DOHH2 (cell line): ENCODE measurements at regions not wholly inside any gene's neighbourhood (a gene's known extent, or its start where the extent isn't known, plus 50 kb on each side); places are given as distances from the start of the nearest gene placed in this dataset.

ENCODE experiments used
- EZH2phosphoT487 ChIP-seq: fragments of 200-600 bp; sonication (generic); IDR thresholded peaks from 2 replicates; pipeline ENCODE4 v1.6.1; 2017; ENCODE audit warnings: borderline replicate concordance, mild to moderate bottlenecking, antibody characterized with exemption, low read length, moderate library complexity, mixed read lengths
- TF ChIP-seq, protein P1 (sequence below): fragments of 200-600 bp; sonication (generic); IDR thresholded peaks from one replicate; pipeline ENCODE4 v1.5.1; 2014; ENCODE audit warnings: antibody characterized with exemption, mild to moderate bottlenecking, low read depth, low read length; ENCODE audit not compliant: poor library complexity, severe bottlenecking

DNA sequence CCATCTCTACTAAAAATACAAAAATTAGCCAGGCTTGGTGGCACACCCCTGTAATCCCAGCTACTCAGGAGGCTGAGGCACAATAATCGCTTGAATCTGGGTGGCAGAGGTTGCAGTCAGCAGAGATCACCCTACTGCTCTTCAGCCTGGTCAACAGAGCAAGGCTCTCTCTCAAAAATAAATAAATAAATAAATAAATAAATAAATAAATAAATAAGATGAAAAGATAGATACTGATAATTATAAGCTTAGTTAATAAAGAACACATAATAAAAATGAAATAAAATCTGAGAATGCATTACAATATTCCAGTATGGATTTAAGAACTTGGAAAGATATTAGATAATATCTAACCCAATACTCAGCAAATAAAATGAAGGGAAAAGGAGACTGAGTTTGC lies 235.9 kb upstream of the DAB1 start:
- TF ChIP-seq, protein P1, sequence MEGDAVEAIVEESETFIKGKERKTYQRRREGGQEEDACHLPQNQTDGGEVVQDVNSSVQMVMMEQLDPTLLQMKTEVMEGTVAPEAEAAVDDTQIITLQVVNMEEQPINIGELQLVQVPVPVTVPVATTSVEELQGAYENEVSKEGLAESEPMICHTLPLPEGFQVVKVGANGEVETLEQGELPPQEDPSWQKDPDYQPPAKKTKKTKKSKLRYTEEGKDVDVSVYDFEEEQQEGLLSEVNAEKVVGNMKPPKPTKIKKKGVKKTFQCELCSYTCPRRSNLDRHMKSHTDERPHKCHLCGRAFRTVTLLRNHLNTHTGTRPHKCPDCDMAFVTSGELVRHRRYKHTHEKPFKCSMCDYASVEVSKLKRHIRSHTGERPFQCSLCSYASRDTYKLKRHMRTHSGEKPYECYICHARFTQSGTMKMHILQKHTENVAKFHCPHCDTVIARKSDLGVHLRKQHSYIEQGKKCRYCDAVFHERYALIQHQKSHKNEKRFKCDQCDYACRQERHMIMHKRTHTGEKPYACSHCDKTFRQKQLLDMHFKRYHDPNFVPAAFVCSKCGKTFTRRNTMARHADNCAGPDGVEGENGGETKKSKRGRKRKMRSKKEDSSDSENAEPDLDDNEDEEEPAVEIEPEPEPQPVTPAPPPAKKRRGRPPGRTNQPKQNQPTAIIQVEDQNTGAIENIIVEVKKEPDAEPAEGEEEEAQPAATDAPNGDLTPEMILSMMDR, result no peak
- no peak for TF ChIP-seq EZH2phosphoT487
